A549 (cell line): ENCODE measurements at regions not wholly inside any gene's neighbourhood (a gene's known extent, or its start where the extent isn't known, plus 50 kb on each side); places are given as distances from the start of the nearest gene placed in this dataset.

Experiments used
- POLR2A ChIP-seq: IDR thresholded peaks from 2 replicates; pipeline ENCODE4 v1.6.1; 2012; ENCODE audit warnings: mild to moderate bottlenecking, low read length
- POLR2AphosphoS2 ChIP-seq: conservative IDR thresholded peaks from 2 replicates; pipeline ENCODE4 v1.6.1; 2012; ENCODE audit warnings: low read length, improper control_type of control experiment, inconsistent platforms
- REST ChIP-seq: fragments of 200-600 bp; sonication (generic); IDR thresholded peaks from 2 replicates; pipeline ENCODE4 v1.6.1; 2016; ENCODE audit warnings: antibody characterized with exemption, mild to moderate bottlenecking, moderate library complexity
- TF ChIP-seq, protein P1 (sequence below): fragments of >200 bp; sonication (Bioruptor Twin); formaldehyde crosslinking; IDR thresholded peaks from 3 replicates; pipeline ENCODE4 v1.5.1; 2016

DNA sequence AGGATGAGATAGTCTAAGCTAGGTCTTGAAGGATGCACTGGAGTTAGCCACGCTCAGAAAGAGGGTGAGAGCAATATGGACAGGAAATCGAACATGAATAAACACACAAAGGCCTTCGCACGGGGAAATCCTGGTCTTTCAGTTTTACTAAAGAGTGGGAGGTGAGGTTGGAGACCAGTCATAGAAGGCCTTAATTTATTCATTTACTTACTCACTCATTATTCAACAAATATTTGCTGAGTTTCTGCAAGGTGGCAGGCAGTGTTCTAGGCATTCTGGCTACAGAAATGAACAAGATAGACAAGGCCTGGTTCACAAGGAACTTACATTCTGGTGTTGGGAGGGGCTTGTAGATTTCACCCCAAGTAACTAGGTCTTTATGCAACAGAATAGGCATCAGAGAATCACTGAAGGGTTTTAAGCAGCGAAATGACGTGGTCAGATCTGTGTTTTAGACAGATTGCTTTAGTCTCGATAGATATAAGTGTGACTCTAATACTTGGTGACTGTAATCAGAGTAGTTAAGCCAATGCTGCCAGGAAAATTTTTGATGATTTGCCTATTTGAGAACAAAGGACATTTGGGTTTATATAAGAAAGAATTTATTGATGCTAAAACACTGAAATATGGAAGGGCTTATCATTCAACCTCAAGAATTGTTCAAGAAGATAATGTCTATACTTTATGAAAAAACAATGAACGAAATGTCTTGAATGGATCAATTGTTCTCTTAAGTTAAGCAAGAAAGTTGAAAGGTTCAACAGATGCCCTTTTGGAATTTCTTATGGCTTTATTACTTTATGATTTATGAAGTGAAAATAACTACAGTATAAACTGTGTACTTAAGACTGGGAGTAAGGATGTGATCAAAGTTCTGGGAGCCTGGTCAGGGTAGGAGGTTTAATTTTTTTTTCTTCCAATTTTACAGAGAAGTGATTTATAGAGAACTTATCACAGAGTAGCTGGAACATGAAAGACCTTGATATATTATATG lies 184.4 kb upstream of the CASK start:
- TF ChIP-seq REST: no peak
- TF ChIP-seq POLR2AphosphoS2: no peak
- no peak for TF ChIP-seq POLR2A
- TF ChIP-seq, protein P1, sequence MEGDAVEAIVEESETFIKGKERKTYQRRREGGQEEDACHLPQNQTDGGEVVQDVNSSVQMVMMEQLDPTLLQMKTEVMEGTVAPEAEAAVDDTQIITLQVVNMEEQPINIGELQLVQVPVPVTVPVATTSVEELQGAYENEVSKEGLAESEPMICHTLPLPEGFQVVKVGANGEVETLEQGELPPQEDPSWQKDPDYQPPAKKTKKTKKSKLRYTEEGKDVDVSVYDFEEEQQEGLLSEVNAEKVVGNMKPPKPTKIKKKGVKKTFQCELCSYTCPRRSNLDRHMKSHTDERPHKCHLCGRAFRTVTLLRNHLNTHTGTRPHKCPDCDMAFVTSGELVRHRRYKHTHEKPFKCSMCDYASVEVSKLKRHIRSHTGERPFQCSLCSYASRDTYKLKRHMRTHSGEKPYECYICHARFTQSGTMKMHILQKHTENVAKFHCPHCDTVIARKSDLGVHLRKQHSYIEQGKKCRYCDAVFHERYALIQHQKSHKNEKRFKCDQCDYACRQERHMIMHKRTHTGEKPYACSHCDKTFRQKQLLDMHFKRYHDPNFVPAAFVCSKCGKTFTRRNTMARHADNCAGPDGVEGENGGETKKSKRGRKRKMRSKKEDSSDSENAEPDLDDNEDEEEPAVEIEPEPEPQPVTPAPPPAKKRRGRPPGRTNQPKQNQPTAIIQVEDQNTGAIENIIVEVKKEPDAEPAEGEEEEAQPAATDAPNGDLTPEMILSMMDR: no peak
